Neuronal stem cell (in vitro differentiated cells): ENCODE measurements at regions not wholly inside any gene's neighbourhood (a gene's known extent, or its start where the extent isn't known, plus 50 kb on each side); places are given as distances from the start of the nearest gene placed in this dataset.
"Not testable (repeated sequence)": the region's sequence is repeated elsewhere in the genome, so short reads cannot be mapped to it uniquely, and the experiment has no call there.

Source experiments
- DNase-seq: peaks from one replicate; pipeline ENCODE4 v3.0.0-alpha.2; 2013; ENCODE audit warnings: low spot score
- H2AFZ ChIP-seq: one replicate; pipeline ENCODE4 v1.6.1; 2013; ENCODE audit warnings: mild to moderate bottlenecking, low read length, inconsistent platforms
- H2AK5ac ChIP-seq: 2 replicates; pipeline ENCODE4 v1.6.1; 2013; ENCODE audit warnings: low read depth, mild to moderate bottlenecking, inconsistent platforms, low read length, moderate library complexity, mixed read lengths
- H2BK120ac ChIP-seq: 2 replicates; pipeline ENCODE4 v1.6.1; 2013; ENCODE audit warnings: low read depth, mild to moderate bottlenecking, inconsistent platforms, low read length, moderate library complexity, mixed read lengths
- H2BK12ac ChIP-seq: one replicate; pipeline ENCODE4 v1.6.1; 2013; ENCODE audit warnings: low read length, inconsistent platforms
- H2BK15ac ChIP-seq: 2 replicates; pipeline ENCODE4 v1.6.1; 2013; ENCODE audit warnings: mild to moderate bottlenecking, low read length, inconsistent platforms, mixed read lengths
- H2BK5ac ChIP-seq: one replicate; pipeline ENCODE4 v1.6.1; 2013; ENCODE audit warnings: inconsistent platforms, mild to moderate bottlenecking, low read length, moderate library complexity
- H3K14ac ChIP-seq: one replicate; pipeline ENCODE4 v1.6.1; 2013; ENCODE audit warnings: low read length, inconsistent platforms
- H3K18ac ChIP-seq: 2 replicates; pipeline ENCODE4 v1.6.1; 2013; ENCODE audit warnings: low read length, inconsistent platforms
- H3K23ac ChIP-seq: 2 replicates; pipeline ENCODE4 v1.6.1; 2013; ENCODE audit warnings: low read depth, mild to moderate bottlenecking, mixed read lengths, low read length, inconsistent platforms; ENCODE audit not compliant: poor library complexity
- H3K27ac ChIP-seq: replicated peaks from 3 replicates; pipeline ENCODE4 v1.5.1; 2013; ENCODE audit warnings: low read length, inconsistent platforms
- H3K27me3 ChIP-seq, 3 experiments: 2 replicates each; pipeline ENCODE4 v1.6.1; 2013; ENCODE audit warnings: low read length in 3 of 3, mild to moderate bottlenecking in 2 of 3, inconsistent platforms in 1 of 3, low read depth in 1 of 3, mixed read lengths in 1 of 3, moderate library complexity in 1 of 3; ENCODE audit not compliant: control insufficient read depth in 3 of 3, insufficient read depth in 3 of 3
- H3K36me3 ChIP-seq, 2 donors: replicated peaks in 1 of 2; 2 replicates each; pipeline ENCODE4 v1.6.1; 2013; ENCODE audit warnings: low read length in 2 of 2; ENCODE audit not compliant: control insufficient read depth in 2 of 2, insufficient read depth in 2 of 2
- H3K4ac ChIP-seq: 2 replicates; pipeline ENCODE4 v1.6.1; 2013; ENCODE audit warnings: inconsistent platforms, mild to moderate bottlenecking, low read length, moderate library complexity
- H3K4me1 ChIP-seq, 2 donors: 1 replicate in 1 of 2; 2 replicates in 1 of 2; pipeline ENCODE4 v1.6.1; 2013; ENCODE audit warnings: low read length in 2 of 2, low read depth in 1 of 2; ENCODE audit not compliant: control insufficient read depth in 2 of 2, insufficient read depth in 1 of 2
- H3K4me2 ChIP-seq: one replicate; pipeline ENCODE4 v1.6.1; 2013; ENCODE audit warnings: mild to moderate bottlenecking, low read length, inconsistent platforms; ENCODE audit not compliant: insufficient read depth, poor library complexity, severe bottlenecking
- H3K4me3 ChIP-seq, 2 donors: 2 replicates each; pipeline ENCODE4 v1.5.1; 2013; ENCODE audit warnings: low read length in 2 of 2, mild to moderate bottlenecking in 2 of 2, inconsistent platforms in 1 of 2, moderate library complexity in 1 of 2
- H3K79me1 ChIP-seq: one replicate; pipeline ENCODE4 v1.6.1; 2013; ENCODE audit warnings: low read depth, mild to moderate bottlenecking, inconsistent platforms, low read length, moderate library complexity
- H3K9ac ChIP-seq: one replicate; pipeline ENCODE4 v1.6.1; 2013; ENCODE audit warnings: mild to moderate bottlenecking, low read depth, low read length, inconsistent platforms; ENCODE audit not compliant: poor library complexity
- H3K9me3 ChIP-seq, 2 donors: replicated peaks in 1 of 2; 2 replicates each; pipeline versions ENCODE3 to v1.6.1; 2013; ENCODE audit warnings: low read length in 2 of 2, mild to moderate bottlenecking in 2 of 2, inconsistent platforms in 1 of 2, low read depth in 1 of 2, mixed read lengths in 1 of 2, moderate library complexity in 1 of 2; ENCODE audit not compliant: control insufficient read depth in 2 of 2, insufficient read depth in 1 of 2
- H4K8ac ChIP-seq: one replicate; pipeline ENCODE4 v1.6.1; 2013; ENCODE audit warnings: low read depth, mild to moderate bottlenecking, inconsistent platforms, low read length, moderate library complexity
- H4K91ac ChIP-seq: one replicate; pipeline ENCODE4 v1.6.1; 2013; ENCODE audit warnings: low read length, low read depth, mild to moderate bottlenecking, inconsistent platforms; ENCODE audit not compliant: poor library complexity
- WGBS, 2 donors: extraction: QIAGEN DNeasy Blood & Tissue Kit; methylation state at CpG; one replicate each; pipeline ENCODE4 v1.1.7; 2013; ENCODE audit warnings: missing lambda C conversion rate in 2 of 2, mixed read lengths in 1 of 2; ENCODE audit not compliant: insufficient read length in 2 of 2, insufficient replicate concordance in 1 of 2; ENCODE audit errors: extremely low coverage in 2 of 2; 5-methylcytosine and 5-hydroxymethylcytosine counted together

DNA sequence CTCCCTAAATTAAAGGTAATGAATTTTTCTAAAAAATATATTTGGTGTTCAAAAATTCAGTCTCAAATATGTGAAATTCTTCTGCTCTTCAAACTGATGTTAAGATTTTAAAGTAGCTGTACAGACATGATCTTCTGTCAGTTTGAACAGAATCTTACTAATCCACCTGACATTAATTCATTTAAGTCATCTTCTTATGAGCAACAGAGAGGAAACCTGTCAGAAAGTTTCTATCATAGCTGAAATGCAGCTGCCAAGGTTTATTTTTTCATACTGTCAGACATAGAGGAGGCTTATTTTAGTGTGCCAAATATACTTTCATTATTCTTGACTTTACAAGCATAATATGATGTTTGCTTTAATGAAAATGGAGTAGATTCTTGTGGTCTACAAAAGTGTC lies 686.6 kb upstream of the MIS18BP1 start:
- no peak overlapping the region for H3K27ac ChIP-seq
- no peaks in the 10 kb centered on the region for H3K9me3 ChIP-seq
- no peak overlapping the region for H3K4me3 ChIP-seq
- no peak overlapping the region for H2BK12ac ChIP-seq
- no peak for DNase-seq
- H4K91ac ChIP-seq: no peak overlapping the region
- H2AFZ ChIP-seq: no peak overlapping the region
- H3K4me1 ChIP-seq: no peaks in the 10 kb centered on the region
- no peak overlapping the region for H2BK120ac ChIP-seq
- H3K14ac ChIP-seq: no peak overlapping the region
- no peak overlapping the region for H3K9ac ChIP-seq
- H2AK5ac ChIP-seq: no peak overlapping the region
- H3K36me3 ChIP-seq: no peaks in the 10 kb centered on the region
- no peak overlapping the region for H4K8ac ChIP-seq
- no peaks in the 10 kb centered on the region for H3K27me3 ChIP-seq
- H3K23ac ChIP-seq: no peak overlapping the region
- no peaks in the 10 kb centered on the region for H3K79me1 ChIP-seq
- H2BK15ac ChIP-seq: no peak overlapping the region
- no peak overlapping the region for H3K4me2 ChIP-seq
- no peak overlapping the region for H2BK5ac ChIP-seq
- no peak overlapping the region for H3K4ac ChIP-seq
- H3K18ac ChIP-seq: no peak overlapping the region

DNA sequence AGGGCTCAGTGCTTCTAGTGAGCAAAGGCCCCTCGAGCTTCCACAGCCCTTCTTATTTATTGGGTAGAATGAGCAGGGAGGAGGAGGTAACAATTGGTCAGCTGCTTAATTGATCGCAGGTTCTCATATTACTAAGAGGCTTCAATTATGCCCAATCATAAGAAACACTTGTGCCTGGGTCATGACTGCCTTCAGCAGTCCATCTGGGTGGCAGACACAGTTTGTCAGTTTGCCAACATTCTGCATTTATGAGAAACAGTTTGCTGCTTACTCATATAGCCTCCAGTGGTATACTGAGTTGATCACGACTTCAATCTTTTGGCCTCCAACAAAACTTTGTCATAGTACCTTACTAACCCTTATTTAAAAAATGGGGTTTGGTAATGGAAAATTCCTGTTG lies 667.0 kb upstream of the MIS18BP1 start:
- DNase-seq, H3K9ac ChIP-seq, H3K4me3 ChIP-seq, H2BK12ac ChIP-seq, H3K36me3 ChIP-seq, H3K27me3 ChIP-seq, H2AK5ac ChIP-seq, H3K14ac ChIP-seq, H2BK15ac ChIP-seq, H2BK5ac ChIP-seq, H3K9me3 ChIP-seq, H2BK120ac ChIP-seq, H3K4me1 ChIP-seq, H4K91ac ChIP-seq, H4K8ac ChIP-seq, H3K18ac ChIP-seq, H3K23ac ChIP-seq, H3K79me1 ChIP-seq, H3K4ac ChIP-seq, H3K27ac ChIP-seq, H2AFZ ChIP-seq, H3K4me2 ChIP-seq: not testable (repeated sequence)
- WGBS, 2 donors: no CpG with 5 or more reads among the region's 3 CpGs

DNA sequence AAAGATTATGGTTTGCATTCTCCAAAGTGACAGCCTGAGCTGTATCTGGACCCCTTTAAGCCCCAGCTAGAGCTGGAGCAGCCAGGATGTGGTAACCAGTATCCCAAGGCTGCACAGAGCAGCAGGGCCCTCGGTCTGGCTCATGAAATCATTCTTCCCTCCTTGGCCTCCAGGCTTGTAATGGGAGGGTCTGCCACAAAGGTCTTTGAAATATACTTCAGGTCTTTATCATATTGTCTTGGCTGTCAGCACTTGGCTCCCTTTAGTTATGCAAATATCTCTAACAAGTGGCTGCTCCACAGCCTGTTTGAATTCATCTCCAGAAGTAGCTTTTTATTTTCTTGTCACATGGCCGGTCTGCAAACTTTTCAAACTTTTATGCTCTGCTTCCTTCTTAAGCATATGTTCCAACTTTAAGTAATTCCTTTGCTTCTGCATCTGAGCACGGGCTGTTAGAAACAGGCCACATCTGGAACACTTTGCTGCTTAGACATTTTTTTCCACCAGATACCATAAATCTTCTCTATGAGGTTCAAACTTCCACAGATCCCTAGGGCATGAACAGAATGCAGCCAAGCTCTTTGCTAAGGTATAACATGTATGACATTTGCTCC lies 663.4 kb upstream of the MIS18BP1 start:
- Histone ChIP-seq H3K9me3 (no peaks in the 10 kb centered on the region), H2BK15ac (no peak overlapping the region), H3K4ac (no peak overlapping the region), H2BK120ac (no peak overlapping the region), H3K23ac (no peak overlapping the region), H4K91ac (no peak overlapping the region), H3K27ac (no peak overlapping the region), H2AK5ac (no peak overlapping the region), H3K4me3 (no peak overlapping the region), H2BK12ac (no peak overlapping the region), H3K4me1 (no peaks in the 10 kb centered on the region), H3K27me3 (no peaks in the 10 kb centered on the region), H3K9ac (no peak overlapping the region), H3K36me3 (no peaks in the 10 kb centered on the region), H3K18ac (no peak overlapping the region), H2BK5ac (no peak overlapping the region), H2AFZ (no peak overlapping the region), H3K14ac (no peak overlapping the region), H3K79me1 (no peaks in the 10 kb centered on the region), H3K4me2 (no peak overlapping the region), H4K8ac (no peak overlapping the region)
- no CpG with 5 or more reads among the region's 3 CpGs for WGBS, 2 donors
- DNase-seq: no peak

DNA sequence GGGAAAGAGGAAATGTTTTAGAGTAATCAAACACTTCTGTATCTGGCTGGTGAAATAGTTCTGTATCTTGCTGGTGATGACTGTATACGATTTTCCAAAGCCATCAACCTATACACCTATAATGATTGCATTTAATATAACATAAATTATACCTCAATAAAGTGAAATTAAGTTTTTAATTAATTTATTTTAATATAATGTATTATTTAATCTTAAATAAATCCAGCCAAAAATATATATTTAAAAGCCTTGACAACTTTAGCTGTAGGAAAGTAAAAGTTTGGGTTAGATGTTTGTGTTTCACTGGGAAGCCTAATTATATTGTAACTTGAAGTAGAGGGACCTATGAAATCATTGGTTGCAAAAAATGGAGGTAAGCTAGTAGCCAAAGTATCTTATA lies 654.8 kb upstream of the MIS18BP1 start:
- no peaks in the 10 kb centered on the region for H3K9me3 ChIP-seq
- H4K8ac ChIP-seq: no peak overlapping the region
- H2AK5ac ChIP-seq: no peak overlapping the region
- WGBS, 2 donors: no CpG with 5 or more reads among the region's 1 CpG
- H3K4me3 ChIP-seq: no peak overlapping the region
- no peaks in the 10 kb centered on the region for H3K36me3 ChIP-seq
- no peak overlapping the region for H2BK120ac ChIP-seq
- H3K27ac ChIP-seq: no peak overlapping the region
- H2AFZ ChIP-seq: no peak overlapping the region
- H3K27me3 ChIP-seq: no peaks in the 10 kb centered on the region
- no peak overlapping the region for H3K18ac ChIP-seq
- no peak overlapping the region for H3K23ac ChIP-seq
- H3K14ac ChIP-seq: no peak overlapping the region
- H4K91ac ChIP-seq: no peak overlapping the region
- no peak overlapping the region for H3K4ac ChIP-seq
- H3K4me1 ChIP-seq: no peaks in the 10 kb centered on the region
- H3K9ac ChIP-seq: no peak overlapping the region
- no peak overlapping the region for H2BK15ac ChIP-seq
- H3K79me1 ChIP-seq: no peaks in the 10 kb centered on the region
- H2BK5ac ChIP-seq: no peak overlapping the region
- DNase-seq: no peak
- H2BK12ac ChIP-seq: no peak overlapping the region
- H3K4me2 ChIP-seq: no peak overlapping the region
